ENCODE measurements at regions not wholly inside any gene's neighbourhood (a gene's known extent, or its start where the extent isn't known, plus 50 kb on each side); places are given as distances from the start of the nearest gene placed in this dataset.

DNA sequence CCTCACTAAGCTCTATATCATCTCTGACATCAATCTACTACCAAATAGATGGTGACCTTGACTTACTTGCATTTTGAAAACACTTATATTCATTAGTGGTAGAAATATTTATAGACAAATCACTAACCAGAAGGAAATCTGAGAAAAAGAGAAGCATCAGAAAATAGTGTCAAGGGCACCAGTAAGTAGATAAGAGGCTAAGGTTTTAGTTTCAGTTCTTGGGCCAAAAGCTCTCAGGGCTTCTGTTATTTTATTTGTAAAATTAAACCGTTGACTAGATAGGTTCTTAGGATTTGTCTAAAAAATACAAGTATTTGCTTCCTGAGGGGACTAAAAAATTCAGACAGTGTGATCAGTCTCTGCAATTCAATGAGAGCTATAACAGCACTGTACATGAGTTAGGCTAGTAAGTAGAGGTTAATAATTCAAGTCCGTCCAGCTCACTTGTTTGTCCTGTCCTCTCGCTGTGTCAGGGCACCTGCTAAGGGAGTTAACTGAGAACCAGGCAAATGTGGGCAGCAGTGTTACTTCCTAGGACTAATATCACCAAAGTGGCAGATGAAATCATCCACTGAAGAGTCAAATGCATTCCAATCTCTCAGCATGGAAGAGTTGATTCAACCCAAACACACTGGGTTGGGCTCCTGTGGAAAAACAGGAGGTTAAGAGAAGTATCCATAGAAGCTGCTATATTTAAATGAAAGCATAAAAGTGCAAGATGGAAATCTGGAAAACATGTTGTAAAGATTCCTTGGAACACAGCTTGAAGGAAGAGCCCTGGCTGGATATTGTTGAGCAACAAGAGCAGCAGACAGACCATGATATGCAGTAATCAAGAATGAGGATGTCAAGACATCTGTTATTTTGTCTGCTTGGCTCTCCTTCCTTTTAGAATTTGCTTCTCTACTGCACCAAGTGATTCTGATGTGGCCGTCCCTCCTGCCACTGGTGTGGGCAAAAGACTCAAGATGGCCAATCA, 134.9 kb upstream of the ZBTB20 start:
- H3K4me1 ChIP-seq = no peaks in the 10 kb centered on the region
- intact Hi-C loops (cut with DNase I) = no loop called here
- ATAC-seq = no peak
- no peak for DNase-seq
- H3K27me3 ChIP-seq = no peaks in the 10 kb centered on the region
- no peaks in the 10 kb centered on the region for H3K9me3 ChIP-seq
- H3K36me3 ChIP-seq = no peaks in the 10 kb centered on the region
- TF ChIP-seq, protein P1, sequence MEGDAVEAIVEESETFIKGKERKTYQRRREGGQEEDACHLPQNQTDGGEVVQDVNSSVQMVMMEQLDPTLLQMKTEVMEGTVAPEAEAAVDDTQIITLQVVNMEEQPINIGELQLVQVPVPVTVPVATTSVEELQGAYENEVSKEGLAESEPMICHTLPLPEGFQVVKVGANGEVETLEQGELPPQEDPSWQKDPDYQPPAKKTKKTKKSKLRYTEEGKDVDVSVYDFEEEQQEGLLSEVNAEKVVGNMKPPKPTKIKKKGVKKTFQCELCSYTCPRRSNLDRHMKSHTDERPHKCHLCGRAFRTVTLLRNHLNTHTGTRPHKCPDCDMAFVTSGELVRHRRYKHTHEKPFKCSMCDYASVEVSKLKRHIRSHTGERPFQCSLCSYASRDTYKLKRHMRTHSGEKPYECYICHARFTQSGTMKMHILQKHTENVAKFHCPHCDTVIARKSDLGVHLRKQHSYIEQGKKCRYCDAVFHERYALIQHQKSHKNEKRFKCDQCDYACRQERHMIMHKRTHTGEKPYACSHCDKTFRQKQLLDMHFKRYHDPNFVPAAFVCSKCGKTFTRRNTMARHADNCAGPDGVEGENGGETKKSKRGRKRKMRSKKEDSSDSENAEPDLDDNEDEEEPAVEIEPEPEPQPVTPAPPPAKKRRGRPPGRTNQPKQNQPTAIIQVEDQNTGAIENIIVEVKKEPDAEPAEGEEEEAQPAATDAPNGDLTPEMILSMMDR (IDR thresholded peaks at IDR 0.05) = no peak
- no peak overlapping the region for H3K4me3 ChIP-seq
- H3K27ac ChIP-seq = no peak overlapping the region

DNA sequence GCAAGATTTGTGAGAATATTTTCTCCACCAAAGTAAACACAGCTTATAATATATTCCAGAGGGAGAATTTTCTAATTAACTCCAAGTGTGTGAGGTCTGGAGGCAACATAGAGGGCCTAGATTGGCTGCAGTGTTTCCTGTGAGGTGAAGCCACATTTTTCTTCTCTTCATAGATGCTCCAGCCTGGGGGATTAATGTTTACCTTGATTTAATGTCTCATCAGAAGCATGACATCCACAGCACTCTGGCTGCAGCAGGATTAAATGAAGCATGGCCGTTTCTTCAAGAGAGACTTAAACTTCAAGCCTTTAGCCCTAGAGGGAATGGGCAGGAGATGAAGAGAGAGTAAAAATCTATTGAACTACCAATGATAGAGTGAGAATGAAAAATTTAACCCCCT, 137.9 kb upstream of the ZBTB20 start:
- Histone ChIP-seq H3K27ac (no peak overlapping the region), H3K4me1 (no peaks in the 10 kb centered on the region), H3K9me3 (no peaks in the 10 kb centered on the region), H3K36me3 (no peaks in the 10 kb centered on the region), H3K4me3 (no peak overlapping the region), H3K27me3 (no peaks in the 10 kb centered on the region)
- intact Hi-C loops (cut with DNase I) = no loop called here
- TF ChIP-seq, protein P1 (IDR thresholded peaks at IDR 0.05) = no peak
- ATAC-seq (no peak), DNase-seq (no peak)

DNA sequence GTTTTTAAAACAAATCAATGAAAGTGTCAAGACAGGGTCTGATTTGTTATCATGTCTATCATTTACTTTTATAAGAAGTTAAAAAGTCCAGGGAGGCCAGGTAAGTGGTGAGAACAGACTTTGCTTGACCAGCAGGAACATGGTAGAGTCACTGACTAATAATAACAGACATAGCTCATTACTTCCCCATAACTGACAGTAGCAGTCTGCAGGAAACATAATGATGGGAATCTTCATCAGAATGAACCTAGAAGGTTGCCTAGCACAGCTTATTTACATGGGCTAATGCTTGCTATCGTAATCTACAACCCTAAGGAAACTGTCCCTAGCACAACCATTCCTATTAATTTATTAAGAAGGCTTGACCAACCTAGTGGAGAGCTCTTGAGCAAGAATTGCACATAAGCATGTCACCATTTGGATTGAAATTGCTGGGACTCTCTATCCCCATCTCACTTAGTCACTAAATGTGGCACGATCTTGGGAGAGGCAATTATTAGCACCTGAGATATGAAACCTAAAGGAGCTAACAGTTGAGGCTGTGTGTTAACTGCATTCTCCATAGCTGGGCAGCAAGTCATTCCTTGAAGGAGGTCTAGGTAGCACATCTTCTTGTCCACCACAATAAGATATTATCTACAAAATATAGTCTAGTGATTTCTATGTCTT, 139.6 kb upstream of the ZBTB20 start:
- H3K27ac ChIP-seq = no peak overlapping the region
- no peaks in the 10 kb centered on the region for H3K36me3 ChIP-seq
- TF ChIP-seq, protein P1 (IDR thresholded peaks at IDR 0.05) = no peak
- ATAC-seq (no peak), DNase-seq (no peak)
- no peaks in the 10 kb centered on the region for H3K9me3 ChIP-seq
- no peak overlapping the region for H3K4me3 ChIP-seq
- H3K4me1 ChIP-seq = no peaks in the 10 kb centered on the region
- intact Hi-C loops (cut with DNase I) = no loop called here
- H3K27me3 ChIP-seq = no peaks in the 10 kb centered on the region

DNA sequence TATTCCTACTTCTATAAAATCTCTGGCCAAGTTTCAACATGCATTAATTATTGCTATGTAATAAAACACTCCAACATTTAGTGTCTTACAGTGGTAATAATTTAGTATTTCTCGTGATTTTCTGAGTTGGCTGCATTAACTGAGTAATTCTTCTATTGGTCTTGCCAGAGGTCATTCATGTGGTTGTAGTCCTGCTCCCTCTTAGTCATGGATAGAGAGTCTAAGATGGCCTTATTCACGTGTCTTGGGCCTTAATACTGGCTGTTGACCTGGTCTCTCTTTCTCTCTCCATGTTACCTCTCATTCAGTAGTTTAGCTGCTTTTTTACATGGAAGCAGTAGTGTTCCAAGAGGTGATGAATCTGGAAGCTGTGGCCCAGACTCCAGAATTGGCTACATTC, 140.1 kb upstream of the ZBTB20 start:
- intact Hi-C loops (cut with DNase I) = no loop called here
- no peaks in the 10 kb centered on the region for H3K36me3 ChIP-seq
- H3K27me3 ChIP-seq = no peaks in the 10 kb centered on the region
- DNase-seq = no peak
- H3K4me1 ChIP-seq = no peaks in the 10 kb centered on the region
- no peak overlapping the region for H3K4me3 ChIP-seq
- TF ChIP-seq, protein P1 (IDR thresholded peaks at IDR 0.05) = no peak
- H3K27ac ChIP-seq = no peak overlapping the region
- no peaks in the 10 kb centered on the region for H3K9me3 ChIP-seq
- no peak for ATAC-seq

DNA sequence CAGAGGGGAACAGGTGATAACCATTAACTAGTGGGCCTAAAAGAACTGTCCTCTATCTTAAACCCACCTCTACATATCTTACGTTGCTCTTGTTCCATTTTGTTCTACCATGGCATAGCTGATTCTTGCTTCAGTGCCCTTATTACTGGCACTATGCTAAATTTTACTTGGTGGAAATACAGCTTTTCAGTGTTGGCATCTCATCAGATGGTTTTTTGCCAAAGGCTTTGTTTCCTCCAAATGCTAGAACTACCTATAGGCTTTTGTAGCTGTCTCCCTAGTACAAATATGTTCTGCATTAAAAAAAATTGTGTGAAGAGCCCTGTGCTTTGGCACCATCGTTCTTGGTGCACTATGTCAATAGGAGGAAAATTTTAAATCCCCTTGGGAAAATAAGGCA, 145.0 kb upstream of the ZBTB20 start:
- H3K27me3 ChIP-seq = no peaks in the 10 kb centered on the region
- H3K4me3 ChIP-seq = no peak overlapping the region
- no peaks in the 10 kb centered on the region for H3K4me1 ChIP-seq
- no peak for DNase-seq
- ATAC-seq = no peak
- H3K36me3 ChIP-seq = no peaks in the 10 kb centered on the region
- H3K27ac ChIP-seq = no peak overlapping the region
- H3K9me3 ChIP-seq = no peaks in the 10 kb centered on the region
- TF ChIP-seq, protein P1 (IDR thresholded peaks at IDR 0.05) = no peak
- intact Hi-C loops (cut with DNase I) = no loop called here
